Mesenchymal stem cell (in vitro differentiated cells and primary cell): ENCODE measurements at regions not wholly inside any gene's neighbourhood (a gene's known extent, or its start where the extent isn't known, plus 50 kb on each side); places are given as distances from the start of the nearest gene placed in this dataset.

Experiments used
- DNase-seq: peaks from one replicate; pipeline ENCODE4 v3.0.0-alpha.2; 2013
- H2AFZ ChIP-seq: one replicate; pipeline ENCODE4 v1.6.1; 2013; ENCODE audit warnings: low read depth, mild to moderate bottlenecking, control low read depth, inconsistent platforms, low read length, moderate library complexity
- H2AK5ac ChIP-seq: 2 replicates; pipeline ENCODE4 v1.6.1; 2013; ENCODE audit warnings: low read length, moderate library complexity, mild to moderate bottlenecking, inconsistent platforms; ENCODE audit not compliant: severe bottlenecking
- H2BK120ac ChIP-seq: one replicate; pipeline ENCODE4 v1.6.1; 2013; ENCODE audit warnings: low read depth, mild to moderate bottlenecking, inconsistent platforms, low read length, moderate library complexity
- H2BK12ac ChIP-seq, 2 experiments: one replicate each; pipeline ENCODE4 v1.6.1; 2013; ENCODE audit warnings: inconsistent platforms in 2 of 2, low read length in 2 of 2, mild to moderate bottlenecking in 2 of 2, moderate library complexity in 2 of 2, control low read depth in 1 of 2
- H2BK15ac ChIP-seq: one replicate; pipeline ENCODE4 v1.6.1; 2013; ENCODE audit warnings: mild to moderate bottlenecking, low read depth, inconsistent platforms; ENCODE audit not compliant: poor library complexity, severe bottlenecking
- H2BK5ac ChIP-seq: 2 replicates; pipeline ENCODE4 v1.6.1; 2013; ENCODE audit warnings: low read depth, mild to moderate bottlenecking, low read length, control low read depth, inconsistent platforms; ENCODE audit not compliant: poor library complexity, severe bottlenecking
- H3K14ac ChIP-seq, 2 experiments: one replicate each; pipeline ENCODE4 v1.6.1; 2013; ENCODE audit warnings: inconsistent platforms in 2 of 2, low read length in 2 of 2, control low read depth in 1 of 2, mild to moderate bottlenecking in 1 of 2, moderate library complexity in 1 of 2
- H3K18ac ChIP-seq, 2 experiments: one replicate each; pipeline ENCODE4 v1.6.1; 2013; ENCODE audit warnings: inconsistent platforms in 2 of 2, low read length in 2 of 2, control low read depth in 1 of 2, low read depth in 1 of 2, mild to moderate bottlenecking in 1 of 2
- H3K23ac ChIP-seq, 2 experiments: one replicate each; pipeline ENCODE4 v1.6.1; 2013; ENCODE audit warnings: inconsistent platforms in 2 of 2, low read length in 2 of 2, mild to moderate bottlenecking in 2 of 2, moderate library complexity in 2 of 2, control low read depth in 1 of 2
- H3K27ac ChIP-seq: 2 replicates; pipeline ENCODE4 v1.5.1; 2013; ENCODE audit warnings: mild to moderate bottlenecking, moderate library complexity, low read length, control low read depth, inconsistent platforms; ENCODE audit not compliant: poor library complexity, severe bottlenecking
- H3K27me3 ChIP-seq, 2 experiments: 2 replicates each; pipeline versions ENCODE4 v1.6.1 to v1.7.0; 2013; ENCODE audit warnings: low read length in 2 of 2, mild to moderate bottlenecking in 2 of 2, moderate library complexity in 2 of 2, control low read depth in 1 of 2, inconsistent platforms in 1 of 2; ENCODE audit not compliant: control insufficient read depth in 1 of 2, insufficient read depth in 1 of 2
- H3K36me3 ChIP-seq, 2 experiments: 2 replicates each; pipeline versions ENCODE4 v1.6.1 to v1.7.0; 2013; ENCODE audit warnings: low read length in 2 of 2, control low read depth in 1 of 2, inconsistent platforms in 1 of 2, low read depth in 1 of 2, mild to moderate bottlenecking in 1 of 2; ENCODE audit not compliant: insufficient read depth in 2 of 2, control insufficient read depth in 1 of 2
- H3K4ac ChIP-seq, 2 experiments: one replicate each; pipeline ENCODE4 v1.6.1; 2013; ENCODE audit warnings: inconsistent platforms in 2 of 2, low read length in 2 of 2, mild to moderate bottlenecking in 2 of 2, moderate library complexity in 2 of 2, control low read depth in 1 of 2, low read depth in 1 of 2
- H3K4me1 ChIP-seq: 2 replicates; pipeline ENCODE4 v1.6.1; 2013; ENCODE audit warnings: low read depth, low read length, control low read depth; ENCODE audit not compliant: control insufficient read depth, insufficient read depth
- H3K4me2 ChIP-seq: 2 replicates; pipeline ENCODE4 v1.6.1; 2013; ENCODE audit warnings: low read length, mild to moderate bottlenecking, inconsistent platforms; ENCODE audit not compliant: poor library complexity, severe bottlenecking
- H3K4me3 ChIP-seq, 2 experiments: 2 replicates each; pipeline versions ENCODE4 v1.5.1 to v1.7.0; 2013; ENCODE audit warnings: low read length in 2 of 2, mild to moderate bottlenecking in 2 of 2, control low read depth in 1 of 2, low read depth in 1 of 2; ENCODE audit not compliant: insufficient read depth in 1 of 2
- H3K79me1 ChIP-seq: replicated peaks from 2 replicates; pipeline ENCODE4 v1.6.1; 2013; ENCODE audit warnings: mild to moderate bottlenecking, control low read depth, low read length, inconsistent platforms; ENCODE audit not compliant: poor library complexity, severe bottlenecking
- H3K9ac ChIP-seq: 2 replicates; pipeline ENCODE4 v1.7.0; 2013; ENCODE audit warnings: mild to moderate bottlenecking, low read length, moderate library complexity
- H3K9me3 ChIP-seq: 2 replicates; pipeline ENCODE4 v1.7.0; 2013; ENCODE audit warnings: mild to moderate bottlenecking, low read length; ENCODE audit not compliant: control insufficient read depth
- H4K8ac ChIP-seq: one replicate; pipeline ENCODE4 v1.6.1; 2013; ENCODE audit warnings: inconsistent platforms, mild to moderate bottlenecking, low read length, moderate library complexity
- H4K91ac ChIP-seq: one replicate; pipeline ENCODE4 v1.6.1; 2013; ENCODE audit warnings: mild to moderate bottlenecking, low read length, inconsistent platforms
- WGBS: methylation state at CpG from one replicate; pipeline ENCODE4 v1.1.7; 2013; ENCODE audit warnings: mixed read lengths; 5-methylcytosine and 5-hydroxymethylcytosine counted together

DNA sequence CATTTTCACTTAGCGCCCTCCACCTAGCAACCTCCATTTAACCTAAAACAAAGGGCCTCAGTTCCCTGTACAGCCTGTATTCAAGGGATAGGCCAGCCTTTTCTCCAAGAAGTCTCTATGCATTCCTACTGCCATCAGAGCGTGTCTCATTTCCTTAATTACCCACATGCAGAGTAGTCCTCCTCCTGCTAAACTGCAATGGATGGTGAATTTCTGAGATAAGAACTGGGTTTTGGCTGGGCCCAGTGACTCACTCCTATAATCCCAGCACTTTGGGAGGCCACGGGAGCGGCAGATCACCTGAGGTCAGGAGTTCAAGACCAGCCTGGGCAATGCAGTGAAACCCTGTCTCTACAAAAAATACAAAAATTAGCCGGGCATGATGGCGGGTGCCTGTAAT is 71.1 kb upstream of the GPR158 start:
- Histone ChIP-seq H3K27ac (no peak overlapping the region), H3K18ac (no peak overlapping the region), H3K23ac (no peak overlapping the region), H3K79me1 (no peaks in the 10 kb centered on the region), H2BK5ac (no peak overlapping the region), H3K9ac (no peak overlapping the region), H3K4me1 (no peaks in the 10 kb centered on the region), H3K9me3 (no peaks in the 10 kb centered on the region), H2BK12ac (no peak overlapping the region), H3K4me3 (no peak overlapping the region), H3K36me3 (no peaks in the 10 kb centered on the region), H3K27me3 (peaks cover 4 to 39% of the 10 kb centered on the region in 2 experiments), H2BK15ac (no peak overlapping the region), H2AFZ (no peak overlapping the region), H4K8ac (no peak overlapping the region), H2AK5ac (no peak overlapping the region), H4K91ac (no peak overlapping the region), H3K14ac (no peak overlapping the region), H3K4me2 (no peak overlapping the region), H2BK120ac (no peak overlapping the region), H3K4ac (no peak overlapping the region)
- 84% methylated on average over 5 of the region's 6 CpGs for WGBS
- DNase-seq = no peak

DNA sequence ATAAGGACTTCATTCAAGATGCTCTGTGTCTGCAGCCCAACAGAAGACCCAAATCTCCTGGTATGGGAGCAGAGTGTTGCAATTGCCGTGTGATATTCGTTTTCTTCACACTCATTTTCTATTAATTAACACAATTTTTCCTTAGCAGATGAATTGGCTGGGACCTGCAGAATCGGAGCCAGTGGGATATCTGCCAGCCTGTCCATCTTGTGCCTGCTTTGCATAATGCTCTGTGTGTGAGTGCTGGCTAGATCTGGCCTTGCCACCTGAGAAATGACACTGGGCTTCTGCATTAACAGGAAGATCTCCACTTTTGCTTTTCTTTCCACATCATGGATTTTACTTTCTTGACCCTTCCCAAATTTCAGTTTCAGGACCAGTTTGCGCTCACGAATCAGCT is 70.4 kb upstream of the GPR158 start:
- 98% methylated on average over 5 of the region's 5 CpGs for WGBS
- no peak overlapping the region for H3K4me2 ChIP-seq
- no peaks in the 10 kb centered on the region for H3K9me3 ChIP-seq
- no peak for DNase-seq
- H2BK5ac ChIP-seq = no peak overlapping the region
- H3K79me1 ChIP-seq = no peaks in the 10 kb centered on the region
- no peak overlapping the region for H2AFZ ChIP-seq
- H4K91ac ChIP-seq = no peak overlapping the region
- no peaks in the 10 kb centered on the region for H3K36me3 ChIP-seq
- no peak overlapping the region for H4K8ac ChIP-seq
- no peaks in the 10 kb centered on the region for H3K4me1 ChIP-seq
- H3K4me3 ChIP-seq = no peak overlapping the region
- no peak overlapping the region for H2BK15ac ChIP-seq
- no peak overlapping the region for H3K27ac ChIP-seq
- H3K9ac ChIP-seq = no peak overlapping the region
- no peak overlapping the region for H2BK12ac ChIP-seq
- H3K18ac ChIP-seq = no peak overlapping the region
- H3K4ac ChIP-seq = no peak overlapping the region
- no peak overlapping the region for H3K23ac ChIP-seq
- peaks cover 4 to 39% of the 10 kb centered on the region in 2 experiments for H3K27me3 ChIP-seq
- no peak overlapping the region for H2AK5ac ChIP-seq
- no peak overlapping the region for H3K14ac ChIP-seq
- no peak overlapping the region for H2BK120ac ChIP-seq

DNA sequence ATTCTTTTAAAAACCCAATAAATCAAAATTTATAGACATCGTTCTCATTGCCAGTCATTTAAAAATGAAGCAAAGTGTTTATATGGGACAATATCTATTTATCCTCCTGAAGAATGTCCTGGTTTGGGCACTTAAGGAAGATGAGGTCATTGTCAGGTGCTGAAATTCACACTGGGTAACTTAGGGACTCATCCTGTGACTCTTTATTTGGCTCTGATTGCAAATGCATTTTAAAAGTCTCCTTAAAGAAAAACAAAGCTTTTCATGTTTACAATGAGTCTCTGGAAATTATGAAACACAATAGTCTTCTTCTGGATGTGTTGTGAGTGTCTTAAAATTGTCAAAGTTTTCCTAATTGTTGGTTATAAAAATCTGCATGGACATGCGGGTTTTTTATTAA is 69.5 kb upstream of the GPR158 start:
- H3K14ac ChIP-seq = no peak overlapping the region

DNA sequence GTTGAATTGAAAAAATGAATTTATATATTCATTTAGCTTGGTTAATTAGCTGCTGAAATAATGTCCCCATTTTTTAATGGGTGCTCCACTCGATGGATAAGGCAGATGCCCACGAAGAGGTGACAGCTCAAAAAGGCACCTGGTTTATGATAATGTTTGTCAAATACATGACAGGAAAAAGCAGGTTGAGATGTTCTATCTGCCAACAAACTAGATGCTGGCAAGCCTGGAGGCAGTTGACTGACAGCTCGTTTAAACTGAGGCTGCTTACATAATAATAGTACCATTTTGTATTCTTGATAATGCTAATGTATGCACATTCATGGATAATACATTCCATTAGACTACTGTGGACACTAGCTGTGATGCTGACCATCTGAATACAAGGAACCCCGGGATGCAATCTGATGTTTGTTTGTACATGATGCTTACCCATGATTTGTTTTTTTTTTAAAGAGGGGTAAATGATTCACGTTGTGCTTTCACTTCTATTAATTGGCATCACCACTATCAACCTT is 69.0 kb upstream of the GPR158 start:
- Histone ChIP-seq H3K79me1 (no peaks in the 10 kb centered on the region), H3K18ac (no peak overlapping the region), H2BK12ac (no peak overlapping the region), H2AFZ (no peak overlapping the region), H3K36me3 (no peaks in the 10 kb centered on the region), H2BK5ac (no peak overlapping the region), H2AK5ac (no peak overlapping the region), H4K91ac (no peak overlapping the region), H3K9me3 (no peaks in the 10 kb centered on the region), H3K4me3 (no peak overlapping the region), H3K23ac (no peak overlapping the region), H4K8ac (no peak overlapping the region), H3K27ac (no peak overlapping the region), H3K9ac (no peak overlapping the region), H3K14ac (no peak overlapping the region), H3K4me1 (no peaks in the 10 kb centered on the region), H3K4me2 (no peak overlapping the region), H3K4ac (no peak overlapping the region), H3K27me3 (peaks cover 4 to 36% of the 10 kb centered on the region in 2 experiments), H2BK120ac (no peak overlapping the region), H2BK15ac (no peak overlapping the region)
- WGBS = 55% methylated on average over 2 of the region's 5 CpGs
- DNase-seq = no peak

More for the DNA sequence above, 69.5 kb upstream of the GPR158 start:
- no peak overlapping the region for H3K4ac ChIP-seq
- H3K18ac ChIP-seq = no peak overlapping the region
- no peak overlapping the region for H3K4me2 ChIP-seq
- H2BK15ac ChIP-seq = no peak overlapping the region
- no peak overlapping the region for H2AK5ac ChIP-seq
- H4K8ac ChIP-seq = no peak overlapping the region
- no peaks in the 10 kb centered on the region for H3K4me1 ChIP-seq
- no peaks in the 10 kb centered on the region for H3K79me1 ChIP-seq
- no CpG with 5 or more reads among the region's 2 CpGs for WGBS
- no peak overlapping the region for H3K9ac ChIP-seq
- H4K91ac ChIP-seq = no peak overlapping the region
- no peaks in the 10 kb centered on the region for H3K9me3 ChIP-seq
- H2BK120ac ChIP-seq = no peak overlapping the region
- H2BK12ac ChIP-seq = no peak overlapping the region
- no peak overlapping the region for H3K4me3 ChIP-seq
- no peak for DNase-seq
- H3K36me3 ChIP-seq = no peaks in the 10 kb centered on the region
- no peak overlapping the region for H3K23ac ChIP-seq
- H2AFZ ChIP-seq = no peak overlapping the region
- H3K27me3 ChIP-seq = peaks cover 4 to 37% of the 10 kb centered on the region in 2 experiments
- H3K27ac ChIP-seq = no peak overlapping the region
- no peak overlapping the region for H2BK5ac ChIP-seq
